Activated CD4-positive, alpha-beta T cell treated with anti-CD3 and anti-CD28 coated beads, Interleukin-2, Interleukin-6, amounts not matched to agents 100 ng/mL and 50 ng/mL, durations not matched to agents 16 hours and 8 hours (primary cell): ENCODE measurements at regions not wholly inside any gene's neighbourhood (a gene's known extent, or its start where the extent isn't known, plus 50 kb on each side); places are given as distances from the start of the nearest gene placed in this dataset.
A peak's percentile ranks its signal among the peaks of the same experiment; 100 is the strongest.

Source experiments
- DNase-seq: peaks from one replicate; pipeline ENCODE4 v3.0.0-alpha.2; 2020

DNA sequence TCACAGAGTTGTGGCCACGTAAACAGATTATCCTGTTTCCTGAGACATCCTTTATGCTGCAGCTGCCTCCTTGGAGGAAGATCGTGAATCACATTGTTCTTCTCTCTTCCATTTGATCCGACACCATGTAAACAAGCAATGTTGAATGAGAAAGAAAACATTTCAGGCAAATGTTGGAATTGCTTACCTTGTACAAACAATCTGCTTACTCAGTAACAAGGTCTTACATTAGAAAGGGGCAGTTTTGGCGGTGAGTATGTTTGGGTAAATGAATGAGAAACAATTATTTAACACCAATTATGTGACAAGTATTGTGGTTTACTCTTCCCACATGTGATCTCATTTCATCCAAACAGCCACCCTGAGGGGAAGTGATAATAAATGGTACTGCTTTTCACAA lies 637.8 kb downstream of the RAB28 start:
- no peak for DNase-seq

DNA sequence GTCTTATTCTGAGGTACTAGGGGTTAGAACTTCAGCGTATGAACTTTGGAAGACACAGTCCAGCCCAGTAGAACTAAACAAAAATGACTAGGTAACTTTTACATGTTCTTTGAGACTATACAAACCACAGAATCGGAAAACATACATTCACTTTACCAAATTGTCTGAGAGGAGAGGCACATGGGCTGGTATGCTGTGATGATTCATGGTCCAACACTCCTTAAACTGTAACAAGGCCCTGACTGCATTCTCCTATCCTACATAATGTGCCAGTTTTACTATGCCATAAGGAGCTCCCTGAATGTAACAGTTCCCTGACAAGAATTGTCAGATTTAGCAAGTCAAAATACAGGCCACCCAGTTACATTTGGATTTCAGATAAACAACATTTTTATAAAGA lies 640.0 kb downstream of the RAB28 start:
- no peak for DNase-seq

DNA sequence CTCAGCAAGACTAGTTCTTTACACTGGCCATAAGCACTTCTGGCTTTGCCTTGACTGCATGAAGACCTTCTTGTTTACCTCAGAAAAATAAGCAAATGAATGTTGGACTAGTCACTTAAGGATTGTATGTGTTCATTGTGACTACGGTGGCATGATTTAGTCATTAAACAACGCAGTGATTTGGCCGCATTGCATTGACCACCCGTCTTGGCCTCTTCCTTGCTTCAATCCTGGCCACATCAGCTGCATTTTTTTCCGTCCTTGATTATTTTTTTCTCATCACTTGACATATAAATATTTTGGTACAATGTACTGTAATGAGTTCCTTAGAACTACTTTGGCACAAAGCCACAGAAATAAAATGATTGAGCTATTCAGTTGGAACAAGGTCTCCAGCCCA lies 656.2 kb downstream of the RAB28 start:
- no peak for DNase-seq

DNA sequence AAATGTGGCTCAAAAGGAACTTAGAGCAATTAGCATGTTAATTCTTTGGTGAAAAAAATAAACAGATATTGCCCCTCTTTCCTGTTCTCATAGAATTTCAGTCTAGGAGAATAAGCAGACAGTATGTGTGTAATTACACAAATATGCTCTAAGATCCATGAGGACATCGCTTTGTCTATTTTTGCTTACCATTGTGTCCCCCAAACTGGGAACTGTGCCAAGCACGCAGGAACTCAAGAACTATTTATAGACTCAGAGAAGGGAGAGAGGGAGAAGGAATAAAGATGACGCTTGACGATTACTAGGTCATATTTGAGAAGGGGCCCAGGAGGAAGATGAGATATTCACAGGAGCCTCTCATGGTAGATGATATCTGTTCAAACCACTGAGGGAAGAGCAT lies 692.6 kb downstream of the RAB28 start:
- DNase-seq: no peak

DNA sequence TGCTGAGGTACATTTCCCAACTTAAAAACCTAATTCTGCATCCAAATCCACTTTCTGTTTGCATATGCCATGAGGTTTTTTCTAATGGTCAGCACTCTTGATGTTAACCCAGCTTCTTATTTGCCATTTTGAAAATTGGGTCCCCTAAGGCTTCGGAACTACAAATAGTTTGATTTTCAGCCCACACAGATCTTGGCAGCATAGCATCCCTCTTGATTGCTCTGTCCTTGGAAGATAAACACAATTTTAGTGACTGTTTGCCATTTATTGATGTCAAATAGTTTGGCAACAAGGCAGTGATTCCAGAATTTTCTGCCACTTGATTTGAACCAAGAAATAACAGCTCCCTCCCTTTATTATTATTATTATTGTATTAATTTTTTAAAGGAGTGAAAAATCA lies 696.9 kb downstream of the RAB28 start:
- no peak for DNase-seq

DNA sequence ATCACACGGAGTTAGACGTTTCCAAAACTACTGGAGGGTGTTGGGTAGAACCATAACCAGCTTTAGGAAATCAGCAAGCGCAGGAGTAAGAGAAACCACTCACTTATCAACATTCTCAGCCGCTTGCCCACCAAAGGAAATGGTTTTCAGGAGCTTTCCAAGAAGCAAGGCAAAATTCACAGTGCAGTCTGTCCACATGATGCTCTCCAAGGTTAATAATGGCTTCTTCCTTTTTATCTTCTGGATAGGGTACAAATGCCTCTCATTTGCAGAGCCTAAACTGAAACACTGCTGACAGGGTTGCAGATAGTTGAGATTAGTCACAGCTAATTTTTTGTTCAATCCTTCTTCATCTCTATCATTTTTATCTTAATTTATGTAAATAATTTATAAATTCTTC lies 705.4 kb downstream of the RAB28 start:
- DNase-seq: no peak

DNA sequence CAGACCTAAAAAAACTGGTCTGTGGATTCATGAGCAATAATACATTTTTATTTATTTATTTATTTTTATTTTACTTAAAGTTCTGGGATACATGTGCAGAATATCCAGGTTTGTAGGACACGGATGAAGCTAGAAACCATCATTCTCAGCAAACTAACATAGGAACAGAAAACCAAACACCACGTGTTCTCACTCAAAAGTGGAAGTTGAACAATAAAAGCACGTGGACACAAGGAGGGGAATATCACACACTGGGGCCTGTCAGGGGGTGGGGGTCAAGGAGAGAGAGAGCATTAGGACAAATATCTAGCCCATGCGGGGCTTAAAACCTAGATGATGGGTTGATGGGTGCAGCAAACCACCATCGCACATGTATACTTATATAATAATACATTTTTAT lies 705.9 kb downstream of the RAB28 start:
- DNase-seq: no peak

DNA sequence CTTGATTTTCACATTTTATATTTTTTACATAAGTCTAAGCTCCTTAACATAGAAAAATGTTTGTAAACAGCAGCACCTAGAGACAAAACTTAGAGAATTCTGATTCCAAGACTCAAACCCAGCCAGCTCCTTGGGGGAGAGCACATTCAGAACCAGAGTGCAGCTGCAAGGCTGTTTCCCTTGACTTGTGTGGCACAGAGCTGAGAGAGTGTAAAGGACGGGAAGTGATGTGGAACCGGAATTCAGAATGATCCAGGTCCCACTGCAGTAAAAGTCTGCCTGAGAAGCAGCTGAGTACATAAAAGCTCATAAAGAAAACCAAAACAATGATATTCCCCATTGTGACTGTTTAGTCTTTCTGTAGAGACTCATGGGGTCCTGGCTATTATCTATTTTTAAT lies 713.8 kb downstream of the RAB28 start:
- no peak for DNase-seq

DNA sequence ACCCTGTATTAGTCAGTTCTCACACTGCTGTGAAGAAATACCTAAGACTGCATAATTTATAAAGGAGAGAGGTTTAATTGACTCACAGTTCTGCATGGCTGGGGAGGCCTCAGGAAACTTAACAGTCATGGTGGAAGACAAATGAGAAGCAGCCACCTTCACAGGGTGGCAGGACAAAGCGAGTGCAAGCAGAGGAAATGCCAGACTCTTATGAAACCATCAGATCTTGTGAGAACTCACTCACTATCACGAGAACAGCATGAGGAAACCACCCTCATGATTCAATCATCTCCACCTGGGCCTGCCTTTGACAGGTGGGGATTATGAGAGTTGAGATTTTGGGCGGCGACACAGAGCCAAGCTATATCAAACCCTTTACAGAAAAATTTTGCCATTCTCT lies 722.4 kb downstream of the RAB28 start:
- no peak for DNase-seq

DNA sequence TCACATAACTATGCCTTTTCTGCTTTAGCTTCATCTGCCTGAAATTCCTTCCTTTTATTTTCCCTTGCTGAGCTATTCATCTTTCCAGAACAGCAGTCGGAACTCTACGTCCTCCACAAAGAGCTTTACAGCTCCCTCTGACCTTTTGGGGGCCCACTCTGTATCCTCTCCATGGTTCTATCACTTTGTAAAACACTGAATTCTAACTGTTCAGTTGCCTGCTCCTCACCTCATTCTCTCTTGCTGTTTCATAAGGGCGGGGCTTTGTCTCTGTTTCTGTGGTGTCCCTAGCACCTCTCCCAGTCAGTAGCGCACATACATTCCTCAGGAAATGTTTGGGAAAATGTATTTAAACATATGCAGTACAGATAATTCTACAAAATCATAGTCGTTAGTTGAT lies 737.0 kb downstream of the RAB28 start:
- DNase-seq: no peak

DNA sequence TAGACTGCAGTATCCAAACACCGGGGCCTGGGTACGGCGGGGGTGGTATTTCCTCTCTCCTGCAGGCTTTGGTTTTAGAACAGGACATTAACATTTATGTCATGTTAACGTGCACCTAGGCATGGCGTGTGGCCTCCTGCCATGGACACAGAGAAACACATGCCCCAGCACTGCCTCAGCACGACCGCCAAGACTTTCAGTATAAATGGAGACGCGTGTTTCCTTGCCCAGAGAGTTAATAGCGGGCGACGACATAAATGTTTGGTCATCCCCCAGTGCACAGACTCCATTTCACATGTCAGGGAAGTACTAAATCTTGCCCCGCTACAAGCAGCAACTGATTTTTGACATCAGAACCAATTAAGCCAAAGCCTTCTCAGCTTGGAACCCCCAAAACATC lies 737.9 kb downstream of the RAB28 start:
- DNase-seq: no peak

DNA sequence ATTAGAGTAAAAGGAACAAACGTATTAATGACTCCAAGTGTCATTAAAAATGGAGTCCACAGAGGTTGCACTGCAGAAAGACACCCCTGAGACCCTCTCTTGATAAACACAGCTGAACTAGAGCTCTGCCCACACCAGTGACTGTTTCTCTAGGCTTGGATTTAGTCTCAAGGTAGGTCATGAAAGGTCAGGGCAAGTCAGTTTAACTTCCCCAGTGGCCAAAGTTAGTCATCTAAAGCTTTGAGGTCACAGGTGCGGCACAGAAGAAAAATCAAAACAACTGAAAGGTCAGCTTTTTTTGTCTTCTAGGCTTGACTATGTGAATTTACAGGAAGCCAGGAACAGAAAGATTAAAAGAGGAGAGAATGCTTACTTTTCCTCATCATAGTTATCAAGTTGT lies 749.6 kb downstream of the RAB28 start:
- no peak for DNase-seq

DNA sequence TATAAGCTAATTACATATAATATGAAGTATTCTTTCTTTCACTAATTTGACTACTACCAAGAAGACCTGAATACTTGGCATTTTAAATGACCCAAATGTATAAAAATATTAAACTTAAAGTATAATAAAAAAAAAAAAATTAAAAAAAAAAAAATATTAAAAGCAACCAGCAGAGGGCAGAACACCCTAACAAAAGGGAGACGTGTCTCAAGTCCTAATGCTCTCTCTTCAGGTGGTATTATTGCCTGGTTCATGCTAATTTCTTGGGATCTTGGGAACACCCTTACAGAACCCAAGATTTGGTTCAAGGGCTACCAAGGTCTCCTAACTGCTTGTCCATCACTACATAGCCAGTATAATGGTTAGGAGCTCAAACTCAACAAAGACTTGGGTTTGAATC lies 754.8 kb downstream of the RAB28 start:
- peak; percentile 6 for DNase-seq

DNA sequence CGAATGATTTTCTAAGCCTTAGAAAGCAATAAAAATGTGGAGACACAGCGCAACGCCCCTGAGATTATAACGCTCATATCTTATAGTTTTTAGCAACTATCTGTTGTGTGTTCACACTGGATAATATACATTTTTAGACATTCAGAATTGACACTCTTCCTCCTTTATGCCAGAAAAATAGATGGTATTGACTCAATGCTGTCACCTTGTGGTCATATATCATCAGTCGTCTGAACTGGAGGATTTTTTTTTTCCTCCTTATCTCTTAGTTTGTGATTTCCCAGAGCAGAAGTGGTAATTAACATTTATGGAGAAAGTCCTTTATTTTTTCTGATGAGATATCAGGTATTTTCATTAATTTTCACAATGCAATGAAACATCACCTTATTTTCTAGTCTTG lies 759.6 kb downstream of the RAB28 start:
- no peak for DNase-seq

DNA sequence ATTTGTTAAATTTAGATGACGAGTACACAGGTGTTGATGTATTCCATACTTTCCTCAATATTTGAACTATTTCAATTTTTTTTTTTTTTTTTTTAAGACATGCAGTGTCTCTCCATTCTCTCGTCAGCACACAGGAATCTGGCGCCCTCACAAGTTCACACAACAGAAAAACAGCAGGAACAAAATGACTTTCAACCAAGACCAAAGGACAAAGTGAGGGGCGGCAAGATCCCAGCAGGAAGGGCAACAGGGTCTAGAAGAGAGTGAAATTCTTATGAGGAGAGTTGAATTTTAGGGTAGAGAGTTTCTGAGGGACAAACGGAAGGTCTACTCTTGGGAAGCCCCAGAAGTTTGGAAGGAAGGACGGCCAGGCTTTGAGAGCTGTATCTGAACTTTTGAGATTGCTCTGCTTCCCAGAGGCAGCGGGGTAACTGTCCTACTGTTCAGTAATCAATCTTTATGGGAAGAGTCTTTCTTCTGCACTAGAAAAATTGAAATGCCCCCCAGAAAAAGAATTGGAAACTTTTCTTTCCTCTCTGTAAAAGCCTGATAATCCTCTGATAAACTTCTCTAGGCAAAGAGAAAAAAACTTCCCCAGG lies 760.2 kb downstream of the RAB28 start:
- DNase-seq: no peak

DNA sequence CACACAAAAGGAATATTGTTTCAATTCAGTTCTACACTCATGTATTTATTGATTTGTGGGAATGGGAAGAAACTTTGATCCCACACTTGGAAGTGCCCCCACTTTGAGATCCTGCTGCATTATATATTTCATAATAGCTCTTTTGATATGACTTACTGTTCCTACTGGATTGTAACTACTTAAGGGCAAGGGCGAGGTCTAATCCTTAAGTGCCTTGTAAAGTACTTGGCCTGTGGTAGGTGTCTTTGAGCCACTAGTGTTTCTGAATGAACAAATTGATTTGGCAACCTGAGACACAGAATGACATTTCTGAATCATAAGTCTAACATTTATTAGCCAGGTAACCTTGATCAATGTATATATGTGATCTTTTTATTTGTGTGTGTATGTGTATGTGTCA lies 767.2 kb downstream of the RAB28 start:
- DNase-seq: no peak

DNA sequence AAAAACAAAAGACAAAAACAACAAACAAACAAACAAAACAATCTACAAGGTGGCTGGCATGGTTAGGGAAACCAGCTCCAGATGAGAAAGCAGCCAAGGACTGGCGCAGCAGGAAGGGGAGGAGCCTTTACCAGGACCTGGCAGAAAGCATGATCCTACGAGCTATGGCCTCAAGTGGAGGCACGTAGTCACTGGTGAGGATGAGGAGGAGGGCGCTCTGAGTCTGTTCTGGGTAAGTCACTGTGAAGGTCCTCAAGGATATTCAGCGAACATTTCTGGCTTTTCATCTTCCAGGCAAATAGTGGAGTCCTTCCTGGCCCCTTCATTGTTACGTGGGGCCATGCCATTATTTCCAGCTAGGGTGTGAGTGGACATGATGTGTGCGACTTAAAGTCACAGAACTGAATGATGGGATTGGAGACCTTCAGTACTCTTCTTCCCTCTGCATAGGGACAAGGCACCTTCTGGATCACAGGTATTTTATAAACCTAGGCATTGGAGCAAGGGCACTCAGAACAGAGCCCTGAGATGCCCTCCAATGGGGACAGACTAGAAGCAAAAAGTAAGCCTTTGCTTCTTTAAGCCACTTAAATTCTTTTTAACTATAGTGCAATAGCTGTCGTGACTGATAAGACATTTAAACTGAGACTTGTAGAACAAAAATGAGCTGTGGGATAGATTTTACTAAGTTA lies 771.3 kb downstream of the RAB28 start:
- no peak for DNase-seq

DNA sequence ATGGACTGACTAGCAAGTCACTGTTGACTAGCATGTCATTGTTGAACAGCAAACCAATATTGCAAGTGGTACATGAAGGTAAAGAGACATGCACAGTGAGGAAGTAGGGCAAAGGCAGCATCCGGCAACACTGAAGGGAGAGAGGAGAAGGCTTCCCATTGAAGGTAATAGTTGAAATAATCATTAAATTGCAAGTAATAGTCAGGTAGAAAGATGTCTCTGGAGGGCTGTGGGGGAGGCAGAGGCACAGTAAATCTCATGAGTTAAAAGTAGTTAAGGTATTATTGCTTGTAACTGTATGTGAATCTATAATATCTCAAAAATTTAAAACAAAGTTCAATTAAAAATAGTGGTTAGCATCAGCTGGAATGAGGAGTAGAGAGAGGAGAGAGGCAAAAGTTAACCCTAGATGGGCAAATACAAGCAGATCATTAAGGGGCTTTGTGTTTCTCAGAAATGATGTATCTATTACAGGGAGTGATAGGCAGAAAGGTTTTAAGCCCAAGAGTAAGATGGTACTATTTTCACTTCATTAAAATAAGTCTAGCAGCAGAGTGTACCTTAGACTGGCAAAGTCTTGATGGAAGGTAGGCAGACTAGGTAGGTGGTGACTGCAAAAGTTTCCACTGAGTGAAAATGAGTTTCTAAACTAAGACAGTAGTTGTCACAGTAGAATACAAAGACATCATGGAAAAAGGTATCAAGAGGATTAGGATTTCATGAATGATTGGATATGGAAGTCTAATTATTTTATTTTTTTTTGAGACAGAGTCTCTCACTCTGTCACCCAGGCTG lies 776.6 kb downstream of the RAB28 start:
- DNase-seq: no peak

DNA sequence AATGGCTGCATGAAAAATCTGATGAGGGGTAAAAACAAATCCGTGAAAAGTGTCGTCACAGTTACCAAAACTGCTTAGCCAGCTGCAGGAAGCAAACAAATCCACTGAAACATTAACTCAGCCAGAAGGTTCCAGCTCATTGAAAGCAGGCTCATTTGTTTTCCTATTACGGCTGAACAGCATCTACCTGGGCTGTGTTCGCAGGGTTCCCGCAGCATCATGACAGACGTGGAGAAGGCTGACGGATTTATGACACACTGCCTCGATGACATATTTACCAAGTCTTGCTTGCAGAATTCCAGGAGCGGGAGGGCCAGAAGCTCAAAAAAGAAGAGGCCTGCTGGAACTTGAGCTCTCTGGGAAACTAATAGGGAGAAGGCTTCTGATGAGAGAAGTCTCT lies 781.1 kb downstream of the RAB28 start:
- no peak for DNase-seq

DNA sequence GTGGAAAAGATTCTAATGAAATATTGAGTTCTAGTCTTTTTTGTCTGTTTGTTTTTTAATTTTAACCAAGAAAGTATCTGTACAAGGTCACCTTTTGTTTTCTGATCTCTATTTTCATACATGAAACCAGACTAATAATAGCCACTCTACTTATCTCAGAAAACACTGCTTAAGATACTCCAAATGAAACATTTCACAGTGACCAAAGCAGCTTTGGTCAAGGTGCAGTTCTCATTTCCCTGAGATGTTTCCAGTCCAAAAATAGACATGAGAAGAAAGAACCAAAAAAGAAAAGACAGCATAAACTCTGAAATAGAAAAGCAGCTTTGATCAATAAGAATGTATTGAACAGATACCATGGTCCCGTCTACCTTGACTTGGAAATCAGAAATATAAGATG lies 782.8 kb downstream of the RAB28 start:
- no peak for DNase-seq

DNA sequence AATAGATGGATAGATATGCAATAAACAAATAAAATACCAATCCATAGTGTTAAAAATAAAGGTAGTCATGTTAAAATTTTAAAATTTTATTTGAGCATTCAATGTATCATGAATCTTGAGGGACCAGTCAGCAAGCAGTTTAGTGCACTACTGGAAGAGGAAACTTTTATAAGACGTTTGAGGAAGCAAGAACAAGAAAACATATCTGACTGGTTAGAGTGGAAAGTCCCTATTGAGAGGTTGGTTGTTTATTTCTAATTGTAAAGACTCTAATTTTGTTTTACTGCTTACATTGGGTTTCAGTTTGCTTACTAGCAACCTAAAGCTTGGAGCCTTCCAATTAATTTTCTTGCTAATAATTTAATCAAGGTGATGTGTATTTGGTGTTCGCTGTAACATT lies 786.2 kb downstream of the RAB28 start:
- DNase-seq: no peak

DNA sequence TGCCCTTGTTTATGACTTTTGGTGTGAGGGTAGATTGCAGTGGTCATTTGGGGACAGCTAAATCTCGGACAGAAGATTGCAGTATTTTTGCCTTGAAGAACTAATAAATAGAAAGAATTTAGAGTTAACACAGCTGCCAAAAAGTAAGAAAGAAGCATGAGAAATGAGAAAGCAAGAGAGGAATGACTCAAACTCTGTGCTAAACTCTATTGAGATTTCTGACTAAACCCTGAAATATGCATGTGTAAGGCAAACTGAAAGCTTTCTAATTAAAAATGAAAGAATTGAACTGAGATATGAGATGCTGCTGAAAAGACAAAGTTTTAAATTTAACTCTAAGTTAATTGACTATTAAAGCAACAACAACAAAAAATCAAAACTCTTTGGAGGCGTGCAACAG lies 791.3 kb downstream of the RAB28 start:
- no peak for DNase-seq

DNA sequence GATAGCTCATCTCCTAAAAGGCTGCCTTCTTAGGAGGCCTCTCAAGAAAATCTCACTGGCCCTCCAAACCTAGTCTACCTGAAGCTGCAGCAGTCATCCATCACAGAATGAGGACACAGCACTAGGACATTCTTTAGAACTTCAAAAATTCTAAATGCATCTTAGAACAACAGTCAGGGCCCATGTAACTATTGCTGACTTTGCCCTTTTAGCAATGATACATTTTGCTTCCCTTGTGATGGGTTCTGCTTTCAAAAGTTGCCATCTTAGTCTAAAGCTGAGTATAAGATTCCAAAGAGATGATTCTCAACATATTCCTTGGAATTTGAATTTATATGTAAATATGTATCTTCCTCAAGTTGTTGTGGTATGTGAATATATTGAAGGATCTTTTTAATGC lies 793.0 kb downstream of the RAB28 start:
- no peak for DNase-seq

DNA sequence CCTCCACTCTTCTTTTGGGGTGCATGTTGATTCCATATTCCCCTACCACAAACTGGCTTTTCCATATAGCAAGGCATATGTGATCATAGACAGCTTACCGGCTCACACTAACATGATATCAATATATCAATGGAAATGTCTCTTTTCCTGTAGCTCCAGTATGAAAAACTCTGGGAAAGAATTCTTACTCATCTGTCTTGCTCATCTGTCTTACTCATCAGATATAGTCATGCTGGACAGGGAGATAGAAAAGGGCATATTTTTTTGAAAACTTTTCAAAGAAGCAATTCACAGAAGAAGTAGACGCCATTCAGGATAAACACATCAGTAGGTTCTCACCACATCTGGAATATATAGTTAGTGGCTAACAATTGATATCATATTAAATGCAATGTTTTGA lies 794.7 kb downstream of the RAB28 start:
- no peak for DNase-seq

DNA sequence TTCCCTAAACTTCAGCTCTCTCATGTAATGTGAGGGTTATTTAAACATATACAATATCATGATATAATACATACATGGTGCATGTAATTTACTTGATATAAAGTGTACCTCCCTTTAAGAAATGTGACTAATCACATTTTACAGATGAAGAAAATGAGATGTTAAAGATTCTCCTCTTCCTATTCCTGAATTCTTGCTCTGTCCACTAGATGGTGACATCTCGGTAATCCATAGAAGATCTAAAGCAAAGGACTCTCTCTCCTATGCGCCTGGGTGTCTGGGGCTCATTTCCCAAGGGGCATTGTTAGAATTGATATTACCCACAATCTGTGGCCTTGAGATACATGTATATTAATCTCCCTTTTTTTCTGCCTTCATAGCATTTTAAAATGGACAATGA lies 804.9 kb downstream of the RAB28 start:
- DNase-seq: no peak
